LNCaP clone FGC (cell line): ENCODE measurements at regions not wholly inside any gene's neighbourhood (a gene's known extent, or its start where the extent isn't known, plus 50 kb on each side); places are given as distances from the start of the nearest gene placed in this dataset.
A peak's percentile ranks its signal among the peaks of the same experiment; 100 is the strongest.

Experiments used
- DNase-seq: peaks from one replicate; pipeline ENCODE4 v3.0.0-alpha.2; 2011; ENCODE audit warnings: low read depth
- H3K4me3 ChIP-seq: 2 replicates; pipeline ENCODE4 v1.5.1; 2011; ENCODE audit warnings: mild to moderate bottlenecking, low read depth, low read length, control low read depth
- TF ChIP-seq, protein P1 (sequence below): IDR thresholded peaks from 2 replicates; pipeline ENCODE4 v1.5.1; 2012; ENCODE audit warnings: mild to moderate bottlenecking; ENCODE audit not compliant: control insufficient read depth, insufficient read depth; ENCODE audit errors: extremely low read depth

DNA sequence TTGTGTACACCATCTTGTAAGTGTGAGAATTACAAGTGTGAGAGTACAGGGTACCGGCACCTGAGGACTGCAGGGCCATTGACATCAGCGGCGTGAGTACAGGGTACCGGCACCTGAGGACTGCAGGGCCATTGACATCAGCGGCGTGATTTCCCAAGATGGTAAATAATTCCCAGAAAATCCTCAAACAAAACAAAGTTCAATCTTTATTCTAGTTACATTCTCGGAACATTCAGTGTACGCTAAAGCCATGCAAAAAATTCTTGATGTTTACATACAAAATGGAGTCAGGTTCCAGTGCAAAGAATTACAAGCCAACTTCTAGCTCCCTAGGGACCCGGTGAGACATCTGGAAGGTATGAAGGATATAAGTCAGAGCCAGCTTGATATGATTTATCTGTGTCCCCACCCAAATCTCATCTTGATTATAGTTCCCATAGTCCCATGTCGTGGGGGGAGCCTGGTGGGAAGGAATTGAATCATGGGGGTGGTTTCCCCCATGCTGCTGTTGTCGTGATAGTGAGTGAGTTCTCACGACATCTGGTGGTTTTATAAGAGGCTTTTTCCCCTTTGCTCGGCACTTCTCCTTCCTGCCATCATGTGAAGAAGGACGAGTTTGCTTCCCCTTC, 172.7 kb downstream of the TTLL2 start:
- no peak overlapping the region for H3K4me3 ChIP-seq
- TF ChIP-seq, protein P1, sequence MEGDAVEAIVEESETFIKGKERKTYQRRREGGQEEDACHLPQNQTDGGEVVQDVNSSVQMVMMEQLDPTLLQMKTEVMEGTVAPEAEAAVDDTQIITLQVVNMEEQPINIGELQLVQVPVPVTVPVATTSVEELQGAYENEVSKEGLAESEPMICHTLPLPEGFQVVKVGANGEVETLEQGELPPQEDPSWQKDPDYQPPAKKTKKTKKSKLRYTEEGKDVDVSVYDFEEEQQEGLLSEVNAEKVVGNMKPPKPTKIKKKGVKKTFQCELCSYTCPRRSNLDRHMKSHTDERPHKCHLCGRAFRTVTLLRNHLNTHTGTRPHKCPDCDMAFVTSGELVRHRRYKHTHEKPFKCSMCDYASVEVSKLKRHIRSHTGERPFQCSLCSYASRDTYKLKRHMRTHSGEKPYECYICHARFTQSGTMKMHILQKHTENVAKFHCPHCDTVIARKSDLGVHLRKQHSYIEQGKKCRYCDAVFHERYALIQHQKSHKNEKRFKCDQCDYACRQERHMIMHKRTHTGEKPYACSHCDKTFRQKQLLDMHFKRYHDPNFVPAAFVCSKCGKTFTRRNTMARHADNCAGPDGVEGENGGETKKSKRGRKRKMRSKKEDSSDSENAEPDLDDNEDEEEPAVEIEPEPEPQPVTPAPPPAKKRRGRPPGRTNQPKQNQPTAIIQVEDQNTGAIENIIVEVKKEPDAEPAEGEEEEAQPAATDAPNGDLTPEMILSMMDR, result no peak
- no peak for DNase-seq

DNA sequence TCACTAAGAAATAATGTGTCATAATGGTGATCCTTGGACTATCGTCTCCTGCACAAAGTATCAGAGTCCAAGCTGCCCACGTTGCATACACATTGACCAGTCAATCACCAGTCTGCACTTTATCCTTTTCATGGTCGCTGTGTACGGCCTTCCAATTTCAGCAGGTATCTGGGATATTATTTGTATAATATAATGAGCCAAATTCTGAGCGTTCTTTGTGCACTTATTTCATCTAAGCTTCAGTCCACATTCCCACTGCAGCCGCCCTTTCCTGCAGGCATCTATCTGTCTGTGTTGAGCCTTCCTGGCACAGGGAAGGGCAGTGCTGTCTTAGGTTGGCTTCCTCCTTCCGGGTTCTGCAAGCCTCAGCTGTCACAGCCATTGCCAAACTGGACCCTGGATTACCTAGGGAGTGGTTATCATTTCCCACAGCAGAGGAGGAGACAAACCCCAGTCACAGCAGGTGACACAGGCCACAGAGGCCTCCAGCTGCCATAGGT, 174.3 kb downstream of the TTLL2 start:
- TF ChIP-seq, protein P1, result no peak
- no peak for DNase-seq
- no peak overlapping the region for H3K4me3 ChIP-seq

DNA sequence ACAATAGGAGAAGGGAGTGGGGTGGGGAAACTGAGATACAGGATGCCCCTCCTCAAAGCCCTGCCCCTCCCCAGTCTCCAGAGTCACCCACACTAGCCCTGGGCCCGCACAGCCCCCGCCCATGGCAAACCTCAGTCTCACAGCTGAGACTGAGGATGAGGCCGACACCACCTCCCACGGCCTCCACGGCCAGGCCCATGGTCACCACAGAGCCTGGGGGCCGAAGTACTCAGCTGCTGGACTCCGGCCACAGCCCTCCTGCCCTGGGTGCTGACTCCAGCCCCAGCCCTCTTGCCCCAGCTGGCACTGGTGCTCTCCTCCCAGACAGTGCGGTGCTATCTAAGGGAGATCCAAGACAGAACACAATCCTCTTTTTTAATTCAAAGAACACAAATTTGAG, 176.1 kb downstream of the TTLL2 start:
- H3K4me3 ChIP-seq, result no peak overlapping the region
- no peak for DNase-seq
- TF ChIP-seq, protein P1, result no peak

DNA sequence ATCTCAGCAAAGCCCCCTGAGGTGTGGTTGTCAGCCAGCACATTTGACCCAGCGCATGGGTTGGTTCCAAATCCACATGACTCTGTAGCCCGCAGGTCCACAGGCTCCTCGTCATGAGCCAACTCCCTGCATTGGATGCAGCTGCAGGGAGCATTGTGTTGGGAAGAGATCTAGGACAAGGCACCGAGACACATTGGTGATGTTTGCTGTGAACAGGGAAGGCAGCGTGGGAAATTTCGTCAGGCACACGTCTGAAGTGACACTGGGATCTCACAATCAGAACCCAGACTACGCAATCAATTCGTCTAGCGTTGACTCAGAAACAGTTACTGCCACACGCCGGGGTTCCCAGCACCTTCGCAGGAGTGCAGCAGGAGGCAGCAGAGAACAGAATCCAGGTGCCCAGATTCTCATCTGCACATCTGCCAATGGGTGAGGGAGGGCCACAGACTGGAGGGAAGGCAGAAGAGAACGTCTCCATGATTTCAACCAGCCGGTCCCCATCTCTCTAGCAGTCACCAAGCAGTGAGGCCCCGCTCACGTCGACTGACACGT, 177.0 kb downstream of the TTLL2 start:
- peak; percentile 22 for DNase-seq
- no peak overlapping the region for H3K4me3 ChIP-seq
- TF ChIP-seq, protein P1, result peak; percentile 68

DNA sequence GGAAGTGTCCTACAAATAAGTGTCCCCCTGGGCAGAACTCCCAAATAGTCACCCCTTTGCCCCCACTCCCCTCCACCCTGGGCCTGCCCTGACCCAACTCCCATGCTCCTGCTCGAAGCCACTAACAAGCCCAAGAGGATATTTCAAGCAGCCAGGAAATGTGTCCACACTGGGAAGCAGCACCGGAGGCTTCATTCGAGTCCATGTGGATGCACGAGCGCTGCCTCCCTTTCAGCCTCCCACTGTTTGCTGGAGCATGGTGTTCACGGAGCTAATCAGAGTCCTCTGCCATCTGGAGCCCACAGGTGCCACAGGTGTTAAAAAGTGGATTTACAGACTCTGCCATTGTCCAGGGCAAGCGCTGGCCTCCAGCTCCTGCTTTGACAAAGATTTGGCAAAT, 177.6 kb downstream of the TTLL2 start:
- TF ChIP-seq, protein P1, result no peak
- no peak overlapping the region for H3K4me3 ChIP-seq
- no peak for DNase-seq

DNA sequence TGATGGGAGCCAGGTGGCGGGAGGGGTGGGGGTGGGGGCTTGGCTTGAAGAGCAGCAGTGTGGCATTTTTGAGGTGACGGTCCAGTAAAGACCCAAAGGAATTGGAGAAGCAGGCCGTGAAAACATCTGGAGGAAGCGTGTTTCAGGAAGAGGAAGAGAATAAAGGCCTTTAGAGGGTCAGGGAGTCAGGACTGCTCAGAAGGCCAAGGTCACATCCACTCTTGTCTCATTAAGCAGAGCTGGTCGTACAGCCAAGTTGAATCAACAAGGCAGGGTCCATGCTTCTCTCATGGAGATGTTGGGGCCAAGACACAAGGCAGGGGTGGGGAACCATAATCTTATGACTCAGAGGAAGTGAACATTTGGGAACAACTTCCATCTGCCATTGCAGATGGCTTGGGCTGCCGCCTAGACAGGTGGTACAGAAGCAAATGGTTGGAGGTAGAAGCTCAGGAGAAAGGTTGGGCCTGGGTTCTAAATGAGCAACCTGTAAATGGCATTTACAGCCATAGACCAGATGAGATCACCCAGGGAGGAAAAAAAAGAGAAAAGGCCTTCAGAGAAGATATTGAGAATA, 179.6 kb downstream of the TTLL2 start:
- TF ChIP-seq, protein P1, result no peak
- no peak for DNase-seq
- H3K4me3 ChIP-seq, result no peak overlapping the region
